ENCODE measurements at regions not wholly inside any gene's neighbourhood (a gene's known extent, or its start where the extent isn't known, plus 50 kb on each side); places are given as distances from the start of the nearest gene placed in this dataset.

DNA sequence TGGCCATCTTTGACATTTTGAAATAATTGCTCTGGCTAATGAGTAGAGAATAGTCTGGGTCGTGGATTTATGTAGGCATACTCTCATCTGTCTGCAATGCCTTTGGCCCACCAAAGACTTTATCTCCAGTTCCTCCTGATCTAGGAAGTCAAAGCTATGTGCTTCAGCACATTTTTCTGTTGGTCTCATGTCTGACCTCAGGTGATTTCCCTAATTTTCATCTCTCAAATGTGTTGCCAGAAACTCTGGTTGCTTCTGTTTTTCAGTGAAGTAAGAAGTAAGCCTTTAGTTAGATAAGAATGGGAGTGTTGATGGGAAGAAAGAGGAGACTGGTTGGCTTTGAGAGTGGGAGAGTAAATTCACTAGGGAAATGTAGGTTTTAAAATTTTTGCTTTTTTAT is 66.4 kb downstream of the GPR88 start:
- H4K20me1 ChIP-seq (replicated peaks; ENCODE audit: control insufficient read depth, extremely low read depth, insufficient read depth, low read length) = no peaks in the 10 kb centered on the region
- H3K4me3 ChIP-seq (replicated peaks in 1 of 3; ENCODE audit: insufficient read depth in 1 of 3, low read depth in 1 of 3, low read length in 3 of 3) = no peak overlapping the region
- no peaks in the 10 kb centered on the region for H3K27me3 ChIP-seq (ENCODE audit: control insufficient read depth in 2 of 2, insufficient read depth in 2 of 2, low read length in 2 of 2)
- no peak overlapping the region for H3K9ac ChIP-seq (replicated peaks; ENCODE audit: extremely low read depth, insufficient read depth, low read length)
- CTCF ChIA-PET = no interaction called here
- no peaks in the 10 kb centered on the region for H3K9me1 ChIP-seq (replicated peaks; ENCODE audit: control insufficient read depth, extremely low read depth, insufficient read depth, low read length)
- H3K79me2 ChIP-seq (ENCODE audit: control insufficient read depth, insufficient read depth, low read length) = no peaks in the 10 kb centered on the region
- no peaks in the 10 kb centered on the region for H3K36me3 ChIP-seq (ENCODE audit: control insufficient read depth in 2 of 2, extremely low read depth in 1 of 2, insufficient read depth in 2 of 2, low read length in 2 of 2)
- POLR2A ChIA-PET = no interaction called here
- DNase-seq (ENCODE audit: low read depth, low spot score) (no peak), FAIRE-seq (no peak)
- no TSS peak for BruUV-seq (replicated peaks)
- no peak overlapping the region for H3K4me2 ChIP-seq (ENCODE audit: insufficient read depth, low read length)
- dilution Hi-C loops (cut with MboI; ENCODE audit: extremely low pct_ligation_motif_present, low sequenced_read_pairs) = loop anchor here (25.0 kb wide), 1 partner anchor 258 kb away; no protein-coding TSS in a partner anchor
- no peak overlapping the region for H2AFZ ChIP-seq (ENCODE audit: low read depth, low read length)
- TF ChIP-seq FOS (IDR thresholded peaks at IDR 0.05; ENCODE audit: borderline replicate concordance, insufficient read depth, low read length) (no peak), MYC (IDR thresholded peaks at IDR 0.05; ENCODE audit: low read depth, low read length) (no peak), POLR2A (IDR thresholded peaks at IDR 0.05; ENCODE audit: low read depth, low read length) (no peak), GATA2 (IDR thresholded peaks at IDR 0.05; ENCODE audit: insufficient read depth, insufficient read length, low read depth, low read length) (no peak), POLR2AphosphoS5 (IDR thresholded peaks at IDR 0.05; ENCODE audit: insufficient read depth, low read depth, low read length) (no peak), JUN (IDR thresholded peaks at IDR 0.05; ENCODE audit: borderline replicate concordance, insufficient read depth, insufficient read length, low read depth) (no peak), EZH2 (IDR thresholded peaks at IDR 0.05; ENCODE audit: borderline replicate concordance, low read depth, low read length, severe bottlenecking) (no peak)
- TF ChIP-seq, protein P1, sequence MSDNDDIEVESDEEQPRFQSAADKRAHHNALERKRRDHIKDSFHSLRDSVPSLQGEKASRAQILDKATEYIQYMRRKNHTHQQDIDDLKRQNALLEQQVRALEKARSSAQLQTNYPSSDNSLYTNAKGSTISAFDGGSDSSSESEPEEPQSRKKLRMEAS (IDR thresholded peaks at IDR 0.05; ENCODE audit: insufficient read depth, insufficient read length) = no peak
- TF ChIP-seq, protein P2, sequence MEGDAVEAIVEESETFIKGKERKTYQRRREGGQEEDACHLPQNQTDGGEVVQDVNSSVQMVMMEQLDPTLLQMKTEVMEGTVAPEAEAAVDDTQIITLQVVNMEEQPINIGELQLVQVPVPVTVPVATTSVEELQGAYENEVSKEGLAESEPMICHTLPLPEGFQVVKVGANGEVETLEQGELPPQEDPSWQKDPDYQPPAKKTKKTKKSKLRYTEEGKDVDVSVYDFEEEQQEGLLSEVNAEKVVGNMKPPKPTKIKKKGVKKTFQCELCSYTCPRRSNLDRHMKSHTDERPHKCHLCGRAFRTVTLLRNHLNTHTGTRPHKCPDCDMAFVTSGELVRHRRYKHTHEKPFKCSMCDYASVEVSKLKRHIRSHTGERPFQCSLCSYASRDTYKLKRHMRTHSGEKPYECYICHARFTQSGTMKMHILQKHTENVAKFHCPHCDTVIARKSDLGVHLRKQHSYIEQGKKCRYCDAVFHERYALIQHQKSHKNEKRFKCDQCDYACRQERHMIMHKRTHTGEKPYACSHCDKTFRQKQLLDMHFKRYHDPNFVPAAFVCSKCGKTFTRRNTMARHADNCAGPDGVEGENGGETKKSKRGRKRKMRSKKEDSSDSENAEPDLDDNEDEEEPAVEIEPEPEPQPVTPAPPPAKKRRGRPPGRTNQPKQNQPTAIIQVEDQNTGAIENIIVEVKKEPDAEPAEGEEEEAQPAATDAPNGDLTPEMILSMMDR (IDR thresholded peaks at IDR 0.05; ENCODE audit: extremely low read depth in 1 of 2, insufficient read depth in 1 of 2, low read depth in 1 of 2, low read length in 2 of 2) = no peak
- H3K27ac ChIP-seq (ENCODE audit: insufficient read depth, low read depth, low read length) = no peak overlapping the region
- H3K9me3 ChIP-seq (replicated peaks; ENCODE audit: control insufficient read depth, insufficient read depth, low read length) = no peaks in the 10 kb centered on the region
- no peaks in the 10 kb centered on the region for H3K4me1 ChIP-seq (ENCODE audit: control insufficient read depth, extremely low read depth, insufficient read depth, low read length)
- intact Hi-C loops (cut with micrococcal nuclease) = no loop called here

All from endothelial cell of umbilical vein (primary cell).